NCI-H460 (cell line): ENCODE measurements at regions not wholly inside any gene's neighbourhood (a gene's known extent, or its start where the extent isn't known, plus 50 kb on each side); places are given as distances from the start of the nearest gene placed in this dataset.

ENCODE experiments used
- DNase-seq: peaks from one replicate; pipeline ENCODE4 v3.0.0-alpha.2; 2016; ENCODE audit warnings: low read depth; ENCODE audit errors: extremely low read depth

DNA sequence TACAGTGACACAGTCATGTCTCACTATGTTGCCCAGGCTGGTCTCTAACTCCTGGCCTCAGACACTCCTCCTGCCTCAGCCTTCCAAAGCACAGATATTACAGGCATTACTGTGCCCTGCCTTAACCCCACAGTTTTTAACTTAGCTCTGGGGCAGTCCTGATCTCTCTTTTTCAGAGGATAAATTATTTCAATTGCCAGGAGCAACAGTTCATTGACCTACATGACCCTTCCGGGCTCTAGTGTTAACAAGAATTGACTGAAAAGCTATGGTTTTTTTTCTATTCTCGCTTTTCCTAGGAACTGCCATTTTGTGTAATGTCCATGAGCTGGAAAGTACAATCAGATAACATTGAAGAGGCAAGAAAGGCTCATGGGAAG lies 92.8 kb downstream of the HNRNPLL start:
- no peak for DNase-seq

DNA sequence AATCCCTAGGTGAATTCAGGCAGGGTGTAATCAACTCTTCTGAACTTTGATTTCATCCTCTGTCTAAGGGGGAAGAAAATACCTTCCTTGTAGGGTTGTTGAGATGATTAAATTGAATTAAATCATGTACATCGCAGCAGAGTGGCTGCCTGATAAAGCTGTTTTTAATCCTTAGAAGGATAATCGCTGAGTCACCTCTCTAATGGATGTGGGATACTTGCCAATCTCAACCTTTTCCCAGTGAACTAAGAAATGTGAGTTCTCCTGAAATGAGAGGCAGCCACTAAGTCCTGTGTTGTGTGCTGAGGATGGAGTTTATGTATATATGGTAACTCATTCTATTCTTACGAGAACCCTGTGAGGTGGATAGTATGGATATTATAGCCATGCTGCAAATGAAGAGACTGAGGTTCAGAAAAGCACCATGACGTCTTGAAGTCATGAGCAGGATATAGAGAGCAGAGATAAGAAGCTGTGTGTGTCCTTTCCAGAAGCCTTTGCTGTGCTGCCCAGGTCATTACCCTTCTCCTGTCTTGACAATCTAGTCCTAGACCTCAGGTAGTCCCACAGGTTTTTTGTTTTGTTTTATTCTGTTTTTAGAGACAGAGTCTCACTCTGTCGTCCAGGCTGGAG lies 93.3 kb downstream of the HNRNPLL start:
- DNase-seq: peak; percentile 51

- DNase-seq: peak; percentile 68
Measured at GRCh38 chr2:38508311-38509039, 94.3 kb downstream of the HNRNPLL start.

DNA sequence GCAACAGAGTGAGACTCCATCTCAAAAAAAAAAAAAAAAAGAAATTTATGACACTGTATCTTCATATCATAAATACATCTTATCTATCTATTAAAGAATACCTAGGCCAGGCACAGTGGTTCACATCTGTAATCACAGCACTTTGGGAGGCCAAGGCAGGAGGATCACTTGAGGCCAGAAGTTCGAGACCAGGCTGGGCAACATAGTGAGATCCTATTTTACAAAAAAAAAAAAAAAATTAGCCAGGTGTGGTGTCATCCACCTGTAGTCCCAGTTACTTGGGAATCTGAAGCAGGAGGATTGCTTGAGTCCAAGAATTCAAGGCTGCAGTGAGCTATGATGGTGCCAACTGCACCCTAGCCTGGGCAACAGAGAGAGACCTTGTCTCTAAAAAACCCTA lies 95.0 kb downstream of the HNRNPLL start:
- DNase-seq: no peak

- DNase-seq: no peak
Measured at GRCh38 chr2:38505779-38506178, 96.9 kb downstream of the HNRNPLL start.

- no peak for DNase-seq
Measured at GRCh38 chr2:38504169-38504568, 98.6 kb downstream of the HNRNPLL start.

- no peak for DNase-seq
Measured at GRCh38 chr2:38502107-38502506, 100.6 kb downstream of the HNRNPLL start.

- DNase-seq: no peak
Measured at GRCh38 chr2:38500283-38500634, 102.5 kb downstream of the HNRNPLL start.

DNA sequence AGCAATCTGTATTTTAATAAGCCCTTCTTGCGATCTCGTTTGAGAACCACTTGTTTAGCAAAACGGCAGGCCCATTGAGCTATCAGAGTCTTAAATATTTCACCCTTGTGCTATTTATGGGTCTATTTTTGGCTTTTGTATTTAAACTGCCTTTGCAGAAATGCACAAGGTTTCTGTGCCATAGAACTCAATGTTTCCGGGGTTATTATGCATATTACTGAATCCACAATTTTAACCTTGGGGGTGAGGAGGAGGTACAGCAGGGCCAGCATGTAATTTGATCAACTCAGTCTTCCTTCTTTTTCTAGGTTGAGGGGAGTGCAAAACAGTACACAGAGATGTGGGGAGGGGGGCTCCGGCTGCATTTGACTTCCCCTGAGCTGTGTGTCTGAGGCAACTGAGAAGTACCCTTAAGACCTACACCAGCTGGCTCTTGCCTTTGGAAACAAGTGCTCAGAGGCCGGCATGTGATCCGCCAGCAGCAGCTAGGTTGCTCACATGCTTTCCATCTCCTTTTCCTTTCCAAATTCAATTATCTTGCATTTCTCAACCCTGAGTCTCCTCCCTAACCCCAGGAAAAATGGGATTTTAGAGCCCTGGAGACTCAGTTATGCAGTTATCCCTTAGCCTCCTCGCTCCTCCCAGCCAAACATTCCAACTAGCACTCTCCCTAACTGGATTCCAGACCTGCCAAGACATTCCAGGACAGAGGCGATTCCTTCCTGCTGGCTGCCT lies 103.0 kb downstream of the HNRNPLL start:
- DNase-seq: no peak

DNA sequence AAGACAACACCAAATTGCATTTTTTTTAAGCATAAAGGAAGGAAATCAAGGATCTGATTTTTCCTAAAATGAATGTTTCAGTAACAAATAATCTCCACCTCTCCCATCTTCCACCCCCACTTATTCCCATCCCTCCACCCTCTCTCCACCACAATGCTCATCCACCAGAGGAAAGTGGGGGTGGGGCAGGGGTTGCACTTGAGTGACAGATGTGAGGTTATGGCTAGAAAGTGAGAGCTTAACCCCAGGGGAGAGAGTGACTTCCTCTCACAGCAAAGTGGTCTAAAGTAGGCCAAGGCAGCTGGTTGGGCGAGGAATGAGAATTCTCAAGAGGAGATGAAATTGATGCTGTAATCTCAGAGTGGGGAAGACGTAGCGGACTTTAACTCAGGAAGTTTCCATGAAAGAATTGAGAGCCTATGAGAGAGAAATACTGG lies 104.7 kb downstream of the HNRNPLL start:
- no peak for DNase-seq

DNA sequence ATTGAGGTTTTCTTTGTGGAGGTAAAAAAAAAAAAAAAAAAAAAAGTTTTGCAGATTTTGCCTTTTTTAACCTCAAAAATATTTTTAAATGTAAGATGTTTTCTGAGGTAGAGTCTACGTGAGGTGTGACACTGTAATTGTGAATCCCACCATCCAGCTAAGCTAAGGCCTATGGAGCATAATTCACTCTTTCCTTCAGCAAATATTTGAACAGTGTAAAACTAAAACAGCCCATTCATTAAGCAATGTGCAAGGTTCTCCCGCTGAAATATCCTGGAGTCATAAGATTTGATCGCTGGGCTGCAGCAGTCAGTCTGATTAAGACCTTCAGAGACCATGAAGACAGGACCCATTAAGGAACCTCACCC lies 105.1 kb downstream of the HNRNPLL start:
- no peak for DNase-seq

- no peak for DNase-seq
Measured at GRCh38 chr2:38496927-38497669, 105.6 kb downstream of the HNRNPLL start.

DNA sequence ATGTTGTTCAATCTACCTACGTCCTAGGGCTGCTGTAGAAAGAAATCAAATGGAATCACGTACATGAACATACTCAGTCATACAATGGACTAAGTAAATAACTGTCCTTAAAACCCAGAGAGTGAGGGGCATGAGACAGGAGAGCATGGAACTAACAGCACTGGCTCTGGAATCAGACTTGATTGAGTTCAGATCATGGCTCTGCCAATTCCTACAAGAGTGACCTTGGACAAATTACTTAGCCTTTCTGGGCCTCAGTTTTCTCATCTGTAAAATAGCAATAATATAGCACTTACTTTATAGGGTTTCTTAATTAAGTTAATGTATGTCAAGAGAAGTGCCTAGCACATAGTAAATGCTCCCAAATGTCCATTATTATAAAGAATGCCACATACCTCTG lies 106.8 kb downstream of the HNRNPLL start:
- no peak for DNase-seq

GRCh38 chr2:38494394-38494793 lies 108.3 kb downstream of the HNRNPLL start:
- no peak for DNase-seq

GRCh38 chr2:38492042-38492615 lies 110.6 kb downstream of the HNRNPLL start:
- DNase-seq: no peak

DNA sequence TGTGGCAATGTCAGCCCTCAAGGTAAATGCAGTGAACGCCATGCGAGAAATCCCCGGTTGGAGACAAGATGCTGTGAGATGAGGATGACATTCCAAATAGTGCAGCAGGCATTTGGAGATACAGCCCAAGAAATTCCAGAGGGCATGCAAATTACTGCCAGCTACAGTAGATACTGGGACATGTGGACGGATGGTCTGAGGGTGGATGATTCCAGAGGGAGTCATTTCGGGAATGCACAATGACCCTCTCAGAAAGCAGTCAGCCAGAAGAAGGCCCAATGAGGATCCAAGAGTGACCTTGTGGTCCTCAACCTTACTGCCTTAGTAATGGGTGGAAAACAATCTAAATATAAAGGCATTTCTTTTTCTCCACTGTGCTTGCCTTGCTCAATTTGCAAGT lies 111.3 kb downstream of the HNRNPLL start:
- DNase-seq: no peak

DNA sequence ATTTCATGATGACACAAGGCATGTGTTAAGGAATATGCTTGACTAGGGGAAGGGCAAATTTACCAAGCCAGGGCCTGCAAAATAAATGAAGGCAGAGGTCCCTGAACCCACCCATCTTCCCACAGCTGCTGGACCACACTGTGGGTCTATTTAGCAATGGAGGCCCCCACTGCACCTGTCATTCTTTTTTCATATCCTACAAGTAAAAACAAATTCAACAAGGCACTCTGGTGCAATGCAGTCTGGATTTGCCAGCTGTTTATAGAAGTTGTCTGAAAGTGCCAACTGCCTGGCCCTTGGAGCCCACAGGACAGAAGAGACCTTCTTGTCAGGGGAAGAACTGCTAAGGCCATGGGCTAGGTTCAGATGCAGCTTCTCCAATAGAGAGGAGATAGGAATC lies 112.8 kb upstream of the ATL2 start:
- DNase-seq: no peak

DNA sequence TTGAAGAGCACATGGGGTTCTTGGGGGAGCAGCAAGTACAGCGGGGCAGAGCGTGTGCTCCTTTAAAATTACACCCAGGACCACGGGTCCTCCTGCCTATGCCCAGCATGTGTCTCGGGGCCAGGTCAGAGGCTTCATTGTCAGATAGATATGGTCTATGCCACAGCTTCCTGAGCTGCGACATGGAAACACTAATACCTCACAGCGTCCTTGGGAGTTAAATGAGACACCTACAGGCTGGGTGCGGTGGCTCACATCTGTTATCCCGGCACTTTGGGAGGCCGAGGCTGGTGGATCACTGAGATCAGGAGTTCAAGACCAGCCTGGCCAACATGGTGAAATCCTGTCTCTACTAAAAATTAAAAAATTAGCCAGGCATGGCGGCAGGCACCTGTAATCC lies 110.8 kb upstream of the ATL2 start:
- DNase-seq: no peak

DNA sequence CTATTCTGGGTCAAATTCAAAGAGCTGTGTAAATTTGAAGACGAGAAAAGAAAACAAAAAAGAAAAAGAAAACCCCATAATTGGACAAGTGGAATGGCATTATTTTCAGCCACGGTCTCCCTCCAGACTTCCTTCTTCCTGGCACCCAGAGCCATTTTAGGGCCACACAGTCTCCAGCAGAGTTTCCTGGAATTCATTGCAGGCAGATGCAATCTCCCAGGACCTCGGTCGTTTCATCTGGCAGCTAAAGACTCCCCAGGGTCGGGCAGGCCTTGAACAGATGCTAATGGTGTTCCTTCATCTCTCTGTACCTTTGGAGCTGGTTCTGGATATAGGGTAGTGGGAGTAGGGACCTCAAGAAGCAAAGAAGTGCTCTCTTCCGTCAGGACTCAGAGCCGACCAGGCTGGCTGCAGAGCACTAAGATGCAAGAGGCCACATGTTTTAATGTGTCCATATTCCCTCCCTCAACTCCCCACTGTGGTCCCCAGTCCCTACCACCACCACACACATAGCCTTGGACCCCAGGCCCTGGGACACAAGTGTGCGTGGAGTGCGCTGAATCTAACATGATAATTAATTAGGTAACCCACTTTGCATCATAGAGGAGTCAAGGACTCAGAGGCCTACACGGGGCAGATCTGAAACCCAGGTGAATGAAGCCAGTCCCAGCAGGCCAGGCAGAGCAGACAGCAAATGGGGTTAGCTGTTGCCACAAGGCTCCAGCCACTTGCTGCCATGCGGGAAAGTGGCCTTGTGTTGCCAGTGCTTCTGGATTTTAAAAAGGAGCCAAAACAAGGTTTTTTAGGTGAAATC lies 109.3 kb upstream of the ATL2 start:
- no peak for DNase-seq

GRCh38 chr2:38485734-38486133 lies 108.7 kb upstream of the ATL2 start:
- no peak for DNase-seq
